ACC112 (cell line): ENCODE measurements at regions not wholly inside any gene's neighbourhood (a gene's known extent, or its start where the extent isn't known, plus 50 kb on each side); places are given as distances from the start of the nearest gene placed in this dataset.

Source experiments
- H2AFZ ChIP-seq: fragments of 200-600 bp; sonication (generic); one replicate; pipeline ENCODE4 v1.6.0; 2017; ENCODE audit warnings: antibody characterized with exemption, low read length; ENCODE audit not compliant: unreplicated experiment
- H3K27ac ChIP-seq: fragments of 200-600 bp; sonication (generic); 2 replicates; pipeline ENCODE4 v1.5.1; 2014; ENCODE audit warnings: low read depth, mild to moderate bottlenecking, antibody characterized with exemption, low read length, moderate library complexity
- H3K27me3 ChIP-seq: fragments of 200-600 bp; sonication (generic); 2 replicates; pipeline ENCODE4 v1.6.1; 2014; ENCODE audit warnings: mild to moderate bottlenecking, antibody characterized with exemption, low read length, moderate library complexity, mixed read lengths; ENCODE audit not compliant: insufficient read depth
- H3K36me3 ChIP-seq: fragments of 200-600 bp; sonication (generic); 2 replicates; pipeline ENCODE4 v1.6.1; 2016; ENCODE audit warnings: mild to moderate bottlenecking, antibody characterized with exemption, low read length, moderate library complexity, mixed read lengths; ENCODE audit not compliant: insufficient read depth
- H3K4me1 ChIP-seq: fragments of 200-600 bp; sonication (generic); one replicate; pipeline ENCODE4 v1.6.1; 2016; ENCODE audit warnings: low read length, mixed read lengths; ENCODE audit not compliant: insufficient read depth, unreplicated experiment, control insufficient read depth
- H3K4me3 ChIP-seq: fragments of 200-600 bp; sonication (generic); 2 replicates; pipeline ENCODE4 v1.5.1; 2014; ENCODE audit warnings: mild to moderate bottlenecking, low read depth, low read length
- H3K79me2 ChIP-seq: fragments of 200-600 bp; sonication (generic); one replicate; pipeline ENCODE4 v1.6.0; 2016; ENCODE audit warnings: low read length; ENCODE audit not compliant: control insufficient read depth, unreplicated experiment, insufficient read depth

- H2AFZ ChIP-seq: no peak overlapping the region
- no peaks in the 10 kb centered on the region for H3K79me2 ChIP-seq
- no peak overlapping the region for H3K27ac ChIP-seq
Observed at GRCh38 chr2:56118474-56118873, 65.3 kb upstream of the CCDC85A start.

GRCh38 chr2:56121995-56122394 is 61.8 kb upstream of the CCDC85A start:
- no peaks in the 10 kb centered on the region for H3K4me1 ChIP-seq
- H3K79me2 ChIP-seq: no peaks in the 10 kb centered on the region
- no peaks in the 10 kb centered on the region for H3K36me3 ChIP-seq
- no peak overlapping the region for H3K4me3 ChIP-seq
- no peaks in the 10 kb centered on the region; the same call in 1 of the 2 replicates for H3K27me3 ChIP-seq
- no peak overlapping the region for H3K27ac ChIP-seq
- no peak overlapping the region for H2AFZ ChIP-seq

More at GRCh38 chr2:56118474-56118873, 65.3 kb upstream of the CCDC85A start:
- H3K27me3 ChIP-seq: no peaks in the 10 kb centered on the region; the same call in 1 of the 2 replicates
- no peak overlapping the region for H3K4me3 ChIP-seq
- no peaks in the 10 kb centered on the region for H3K36me3 ChIP-seq
- no peaks in the 10 kb centered on the region for H3K4me1 ChIP-seq

GRCh38 chr2:56123538-56123937 is 60.3 kb upstream of the CCDC85A start:
- H3K79me2 ChIP-seq: no peaks in the 10 kb centered on the region

GRCh38 chr2:56127010-56127409 is 56.8 kb upstream of the CCDC85A start:
- no peaks in the 10 kb centered on the region for H3K27me3 ChIP-seq
- no peaks in the 10 kb centered on the region for H3K4me1 ChIP-seq
- no peaks in the 10 kb centered on the region for H3K79me2 ChIP-seq
- no peak overlapping the region for H3K27ac ChIP-seq
- no peak overlapping the region for H2AFZ ChIP-seq
- no peak overlapping the region for H3K4me3 ChIP-seq
- no peaks in the 10 kb centered on the region for H3K36me3 ChIP-seq

More at GRCh38 chr2:56123538-56123937, 60.3 kb upstream of the CCDC85A start:
- Histone ChIP-seq H3K36me3 (no peaks in the 10 kb centered on the region), H3K4me1 (no peaks in the 10 kb centered on the region), H3K27me3 (no peaks in the 10 kb centered on the region; the same call in 1 of the 2 replicates), H3K4me3 (no peak overlapping the region), H2AFZ (no peak overlapping the region), H3K27ac (no peak overlapping the region)

- Histone ChIP-seq H3K36me3 (no peaks in the 10 kb centered on the region), H3K27me3 (no peaks in the 10 kb centered on the region), H2AFZ (no peak overlapping the region)
Observed at GRCh38 chr2:56127463-56128152, 56.2 kb upstream of the CCDC85A start.

GRCh38 chr2:56128235-56128634 is 55.6 kb upstream of the CCDC85A start:
- Histone ChIP-seq H2AFZ (no peak overlapping the region), H3K36me3 (no peaks in the 10 kb centered on the region), H3K4me1 (no peaks in the 10 kb centered on the region), H3K4me3 (no peak overlapping the region), H3K27ac (no peak overlapping the region), H3K27me3 (no peaks in the 10 kb centered on the region), H3K79me2 (no peaks in the 10 kb centered on the region)

More at GRCh38 chr2:56127463-56128152, 56.2 kb upstream of the CCDC85A start:
- no peak overlapping the region for H3K4me3 ChIP-seq
- no peaks in the 10 kb centered on the region for H3K79me2 ChIP-seq
- no peak overlapping the region for H3K27ac ChIP-seq
- H3K4me1 ChIP-seq: no peaks in the 10 kb centered on the region

- H3K4me1 ChIP-seq: no peaks in the 10 kb centered on the region
- H3K27ac ChIP-seq: no peak overlapping the region
- no peaks in the 10 kb centered on the region for H3K36me3 ChIP-seq
- H3K27me3 ChIP-seq: no peaks in the 10 kb centered on the region
- no peak overlapping the region for H3K4me3 ChIP-seq
- no peaks in the 10 kb centered on the region for H3K79me2 ChIP-seq
- no peak overlapping the region for H2AFZ ChIP-seq
Observed at GRCh38 chr2:56130463-56131070, 53.2 kb upstream of the CCDC85A start.

GRCh38 chr2:56132138-56132537 is 51.7 kb upstream of the CCDC85A start:
- peak overlapping the region; percentile 53 for H2AFZ ChIP-seq
- no peak overlapping the region for H3K27ac ChIP-seq
- H3K27me3 ChIP-seq: no peaks in the 10 kb centered on the region
- no peaks in the 10 kb centered on the region for H3K4me1 ChIP-seq
- H3K36me3 ChIP-seq: no peaks in the 10 kb centered on the region
- H3K4me3 ChIP-seq: no peak overlapping the region
- no peaks in the 10 kb centered on the region for H3K79me2 ChIP-seq

- Histone ChIP-seq H3K4me3 (no peak overlapping the region), H3K4me1 (no peaks in the 10 kb centered on the region), H3K79me2 (no peaks in the 10 kb centered on the region), H2AFZ (no peak overlapping the region), H3K27me3 (no peaks in the 10 kb centered on the region), H3K27ac (no peak overlapping the region), H3K36me3 (no peaks in the 10 kb centered on the region)
Observed at GRCh38 chr2:56133441-56133840, 50.3 kb upstream of the CCDC85A start.

- H3K27me3 ChIP-seq: no peaks in the 10 kb centered on the region
- no peak overlapping the region for H3K27ac ChIP-seq
- peak overlapping the region; percentile 9 for H2AFZ ChIP-seq
- H3K36me3 ChIP-seq: no peaks in the 10 kb centered on the region
- H3K79me2 ChIP-seq: no peaks in the 10 kb centered on the region
- H3K4me3 ChIP-seq: no peak overlapping the region
- no peaks in the 10 kb centered on the region for H3K4me1 ChIP-seq
Observed at GRCh38 chr2:56133931-56134629, 49.7 kb upstream of the CCDC85A start.
